Ishikawa (cell line): ENCODE measurements at regions not wholly inside any gene's neighbourhood (a gene's known extent, or its start where the extent isn't known, plus 50 kb on each side); places are given as distances from the start of the nearest gene placed in this dataset.

Source experiments
- EP300 ChIP-seq: IDR thresholded peaks from 2 replicates; pipeline ENCODE4 v1.6.1; 2012; ENCODE audit warnings: borderline replicate concordance
- FOXM1 ChIP-seq: IDR thresholded peaks from 2 replicates; pipeline ENCODE4 v1.6.1; 2012; ENCODE audit warnings: low read depth, borderline replicate concordance
- NFIC ChIP-seq: IDR thresholded peaks from 2 replicates; pipeline ENCODE4 v1.6.1; 2012
- RAD21 ChIP-seq: IDR thresholded peaks from 2 replicates; pipeline ENCODE4 v1.6.1; 2012; ENCODE audit warnings: low read depth
- REST ChIP-seq: IDR thresholded peaks from 2 replicates; pipeline ENCODE4 v1.6.1; 2012; ENCODE audit warnings: low read depth, mild to moderate bottlenecking
- TAF1 ChIP-seq: IDR thresholded peaks from 2 replicates; pipeline ENCODE4 v1.6.1; 2012; ENCODE audit warnings: low read depth, mild to moderate bottlenecking
- TEAD4 ChIP-seq: IDR thresholded peaks from 2 replicates; pipeline ENCODE4 v1.6.1; 2012
- USF1 ChIP-seq: IDR thresholded peaks from 2 replicates; pipeline ENCODE4 v1.6.1; 2012
- YY1 ChIP-seq: IDR thresholded peaks from 2 replicates; pipeline ENCODE4 v1.6.1; 2012; ENCODE audit warnings: low read depth
- ZBTB7A ChIP-seq: IDR thresholded peaks from 2 replicates; pipeline ENCODE4 v1.6.1; 2012; ENCODE audit warnings: low read depth

- no peak for TF ChIP-seq RAD21
- no peak for TF ChIP-seq ZBTB7A
- TF ChIP-seq REST = no peak
- TF ChIP-seq TAF1 = no peak
- TF ChIP-seq TEAD4 = no peak
- no peak for TF ChIP-seq YY1
- no peak for TF ChIP-seq NFIC
- TF ChIP-seq FOXM1 = no peak
- no peak for TF ChIP-seq EP300
- no peak for TF ChIP-seq USF1
These were observed 155.0 kb upstream of the GCFC2 start for GRCh38 chr2:75865702-75866101.
